Hepatocyte (in vitro differentiated cells): ENCODE measurements at regions not wholly inside any gene's neighbourhood (a gene's known extent, or its start where the extent isn't known, plus 50 kb on each side); places are given as distances from the start of the nearest gene placed in this dataset.
"Not testable (repeated sequence)": the region's sequence is repeated elsewhere in the genome, so short reads cannot be mapped to it uniquely, and the experiment has no call there.

ENCODE experiments used
- CTCF ChIP-seq: fragments of 200-600 bp; sonication (generic); IDR thresholded peaks from 2 replicates; pipeline ENCODE4 v1.5.1; 2016; ENCODE audit warnings: antibody characterized with exemption, mild to moderate bottlenecking; ENCODE audit not compliant: poor library complexity
- EZH2 ChIP-seq: fragments of 200-600 bp; sonication (generic); IDR thresholded peaks from 2 replicates; pipeline ENCODE4 v1.6.1; 2016; ENCODE audit warnings: antibody characterized with exemption, mild to moderate bottlenecking, borderline replicate concordance
- EZH2phosphoT487 ChIP-seq: fragments of 200-600 bp; sonication (generic); IDR thresholded peaks from one replicate; pipeline ENCODE4 v1.6.1; 2018; ENCODE audit warnings: antibody characterized with exemption, mild to moderate bottlenecking, low read depth, moderate library complexity; ENCODE audit not compliant: unreplicated experiment, severe bottlenecking

DNA sequence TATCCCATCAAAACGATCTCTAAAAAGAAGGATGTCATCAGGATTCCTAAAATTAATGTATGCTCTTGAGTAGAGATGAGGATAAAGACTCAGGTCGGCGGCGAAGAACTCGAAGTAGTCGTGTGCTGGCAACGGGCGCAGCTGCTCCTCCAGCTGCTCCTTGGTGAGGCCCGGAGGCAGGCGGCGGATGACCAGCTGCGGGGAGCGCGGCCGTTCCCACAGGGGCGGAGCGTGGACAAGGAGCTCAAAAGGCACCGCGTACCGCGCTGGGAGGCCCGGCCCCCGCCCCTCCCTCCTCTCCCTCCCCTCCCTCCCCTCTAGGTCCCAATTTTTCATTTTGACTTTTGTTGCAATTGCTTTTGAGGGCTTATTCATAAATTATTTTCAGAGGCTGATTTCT, 90.7 kb downstream of the LGALS9B start:
- TF ChIP-seq EZH2, CTCF, EZH2phosphoT487: not testable (repeated sequence)
